GM12878 (cell line): ENCODE measurements at regions not wholly inside any gene's neighbourhood (a gene's known extent, or its start where the extent isn't known, plus 50 kb on each side); places are given as distances from the start of the nearest gene placed in this dataset.

Experiments used
- ATAC-seq: fragments of 200-7000 bp; cut with Tn5 transposase; 3 replicates; pipeline ENCODE4 v1.9.1; 2020; ENCODE audit warnings: mild to moderate bottlenecking, moderate library complexity
- BruUV-seq: library from RNA; stranded (reverse); fragments of 400-500 nt; replicated peaks from 2 replicates; lab custom pipeline; 2021; lab: Mats Ljungman, UMichigan
- CTCF ChIA-PET: fragments of 300-600 bp; sonication (Branson Sonifier 250); formaldehyde crosslinking; extraction: SDS; loops from one replicate; lab custom pipeline; 2021; ENCODE audit warnings: inconsistent platforms; lab: Yijun Ruan, JAX
- POLR2A ChIA-PET: fragments of 350-600 bp; formaldehyde crosslinking; extraction: SDS; loops from one replicate; lab custom pipeline; 2021; ENCODE audit warnings: inconsistent platforms; lab: Charles Lee
- RAD21 ChIA-PET: fragments of 300-600 bp; sonication (Branson Sonifier 250); formaldehyde crosslinking; loops from one replicate; lab custom pipeline; 2023; ENCODE audit warnings: antibody characterized with exemption; ENCODE audit not compliant: unreplicated experiment; lab: Charles Lee
- SMC1A ChIA-PET: fragments of 300-600 bp; sonication (Branson Sonifier 250); formaldehyde crosslinking; loops from one replicate; lab custom pipeline; 2023; ENCODE audit not compliant: unreplicated experiment, uncharacterized antibody; lab: Charles Lee
- DNase-seq: peaks from one replicate; pipeline ENCODE4 v3.0.0-alpha.2; 2011; ENCODE audit warnings: low read depth, low spot score
- FAIRE-seq: peaks from 3 replicates; lab custom pipeline; 2011; peaks lifted over from hg19 to GRCh38; lab: Jason Lieb, UNC
- H2AFZ ChIP-seq: 2 replicates; pipeline ENCODE4 v1.6.0; 2011; ENCODE audit warnings: low read depth, low read length, control low read depth; ENCODE audit not compliant: control insufficient read depth
- H3K27ac ChIP-seq: 2 replicates; pipeline ENCODE4 v1.5.1; 2011; ENCODE audit warnings: control low read depth; ENCODE audit not compliant: control insufficient read depth, insufficient read depth
- H3K27me3 ChIP-seq, 2 experiments: replicated peaks in 1 of 2; 2 replicates each; pipeline versions ENCODE4 v1.6.0 to v1.6.1; 2011; ENCODE audit warnings: low read length in 1 of 2; ENCODE audit not compliant: control insufficient read depth in 2 of 2, insufficient read depth in 2 of 2
- H3K36me3 ChIP-seq, 2 experiments: 2 replicates each; pipeline ENCODE4 v1.5.1; 2011; ENCODE audit warnings: low read length in 1 of 2; ENCODE audit not compliant: control insufficient read depth in 2 of 2, insufficient read depth in 2 of 2
- H3K4me1 ChIP-seq: 2 replicates; pipeline ENCODE4 v1.6.1; 2011; ENCODE audit warnings: mild to moderate bottlenecking, low read length, moderate library complexity, mixed read lengths; ENCODE audit not compliant: control insufficient read depth, insufficient read depth
- H3K4me2 ChIP-seq: 2 replicates; pipeline ENCODE4 v1.6.0; 2011; ENCODE audit warnings: control low read depth; ENCODE audit not compliant: control insufficient read depth, insufficient read depth
- H3K4me3 ChIP-seq: fragments of 200-600 bp; sonication (generic); 2 replicates; pipeline ENCODE4 v1.5.1; 2016
- H3K79me2 ChIP-seq: 2 replicates; pipeline ENCODE4 v1.6.0; 2011; ENCODE audit warnings: low read length; ENCODE audit not compliant: control insufficient read depth, insufficient read depth
- H3K9ac ChIP-seq: 2 replicates; pipeline ENCODE4 v1.8.0; 2011; ENCODE audit warnings: low read length, control low read depth, mixed read lengths; ENCODE audit not compliant: control insufficient read depth, insufficient read depth
- H3K9me3 ChIP-seq: replicated peaks from 3 replicates; pipeline ENCODE4 v1.5.1; 2011; ENCODE audit warnings: mild to moderate bottlenecking, low read length; ENCODE audit not compliant: control insufficient read depth, insufficient read depth
- H4K20me1 ChIP-seq: 2 replicates; pipeline ENCODE4 v1.6.0; 2011; ENCODE audit not compliant: control insufficient read depth, insufficient read depth
- PRDM15 ChIP-seq: fragments of 450-650 bp; formaldehyde crosslinking; IDR thresholded peaks from 2 replicates; pipeline ENCODE4 v1.4.0; 2020; ENCODE audit warnings: mild to moderate bottlenecking, moderate library complexity
- ZSCAN29 ChIP-seq: fragments of 450-650 bp; IDR thresholded peaks from 2 replicates; pipeline ENCODE4 v1.6.1; 2017; ENCODE audit warnings: mild to moderate bottlenecking, moderate library complexity
- WGBS: methylation state at CpG from one replicate; pipeline ENCODE4 v1.1.6; 2016; ENCODE audit warnings: low lambda C conversion rate; ENCODE audit not compliant: insufficient replicate concordance, insufficient coverage; ENCODE audit errors: missing lambda C conversion rate; 5-methylcytosine and 5-hydroxymethylcytosine counted together
- in situ Hi-C: fragments of 300-500 bp; cut with MboI; formaldehyde crosslinking; loops from 9 replicates; pipeline ENCODE4 v1.14.3; 2018; ENCODE audit warnings: mixed read lengths
- intact Hi-C: fragments of 100-400 bp; cut with micrococcal nuclease; formaldehyde crosslinking; loops from one replicate; pipeline ENCODE4 v1.14.2; 2022; ENCODE audit not compliant: unreplicated experiment
- TF ChIP-seq, protein P1 (sequence below): IDR thresholded peaks from 2 replicates; pipeline ENCODE4 v1.6.1; 2011; ENCODE audit warnings: borderline replicate concordance, low read depth, mild to moderate bottlenecking, moderate library complexity, low read length; ENCODE audit not compliant: insufficient read depth, poor library complexity, severe bottlenecking

GRCh38 chr9:119905724-119906123, 536.5 kb upstream of the BRINP1 start:
- H3K4me3 ChIP-seq: no peak overlapping the region
- ATAC-seq (no peak), DNase-seq (no peak), FAIRE-seq (no peak)
- no peaks in the 10 kb centered on the region for H3K79me2 ChIP-seq
- H3K27me3 ChIP-seq: no peaks in the 10 kb centered on the region
- H2AFZ ChIP-seq: no peak overlapping the region
- H3K27ac ChIP-seq: no peak overlapping the region
- no peaks in the 10 kb centered on the region for H3K36me3 ChIP-seq
- no peaks in the 10 kb centered on the region for H4K20me1 ChIP-seq
- 13% methylated on average over 1 of the region's 1 CpG for WGBS
- ChIA-PET SMC1A (no interaction called here), RAD21 (no interaction called here), CTCF (no interaction called here), POLR2A (no interaction called here)
- in situ Hi-C loops: no loop called here
- H3K4me1 ChIP-seq: no peaks in the 10 kb centered on the region
- BruUV-seq: no TSS peak
- TF ChIP-seq, protein P1, sequence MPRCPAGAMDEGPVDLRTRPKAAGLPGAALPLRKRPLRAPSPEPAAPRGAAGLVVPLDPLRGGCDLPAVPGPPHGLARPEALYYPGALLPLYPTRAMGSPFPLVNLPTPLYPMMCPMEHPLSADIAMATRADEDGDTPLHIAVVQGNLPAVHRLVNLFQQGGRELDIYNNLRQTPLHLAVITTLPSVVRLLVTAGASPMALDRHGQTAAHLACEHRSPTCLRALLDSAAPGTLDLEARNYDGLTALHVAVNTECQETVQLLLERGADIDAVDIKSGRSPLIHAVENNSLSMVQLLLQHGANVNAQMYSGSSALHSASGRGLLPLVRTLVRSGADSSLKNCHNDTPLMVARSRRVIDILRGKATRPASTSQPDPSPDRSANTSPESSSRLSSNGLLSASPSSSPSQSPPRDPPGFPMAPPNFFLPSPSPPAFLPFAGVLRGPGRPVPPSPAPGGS: peak; percentile 22
- TF ChIP-seq ZSCAN29 (no peak), PRDM15 (no peak)
- intact Hi-C loops: no loop called here
- no peaks in the 10 kb centered on the region for H3K9me3 ChIP-seq
- H3K4me2 ChIP-seq: no peak overlapping the region
- H3K9ac ChIP-seq: no peak overlapping the region
